Gastroesophageal sphincter (tissue), 3 donors: ENCODE measurements at regions not wholly inside any gene's neighbourhood (a gene's known extent, or its start where the extent isn't known, plus 50 kb on each side); places are given as distances from the start of the nearest gene placed in this dataset.

Experiments
- POLR2AphosphoS5 ChIP-seq: sonication (generic); formaldehyde crosslinking; IDR thresholded peaks from one replicate; pipeline ENCODE4 v1.6.1; 2017; ENCODE audit warnings: antibody characterized with exemption
- TF ChIP-seq, protein P1 (sequence below), 4 experiments: fragments of 200-600 bp in 2 of 4; fragments of 450-650 bp in 2 of 4; sonication (generic) in 1 of 4; IDR thresholded peaks; one replicate each; pipeline ENCODE4 v1.5.1; 2017 to 2019; ENCODE audit warnings: antibody characterized with exemption in 4 of 4, mild to moderate bottlenecking in 2 of 4, moderate library complexity in 2 of 4

DNA sequence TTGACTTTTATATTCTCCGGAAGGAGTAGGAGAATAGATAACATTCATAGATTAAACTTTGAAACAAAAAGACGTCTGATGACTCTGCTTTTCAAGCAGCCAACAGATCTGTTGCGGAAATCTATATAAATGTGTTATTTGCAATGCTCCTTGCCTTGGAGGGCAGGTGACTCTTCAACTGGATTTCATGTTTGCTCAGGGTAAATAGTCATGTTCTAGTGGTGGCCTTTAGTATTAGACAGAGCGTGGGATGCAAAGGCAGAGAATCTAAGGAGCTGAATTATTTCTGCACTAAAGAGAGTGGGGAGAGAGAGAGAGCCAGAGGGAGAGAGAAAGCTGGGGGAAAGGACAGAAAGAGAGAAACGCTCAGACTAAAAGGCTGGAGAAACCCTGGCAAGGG lies 454.3 kb downstream of the AJAP1 start:
- TF ChIP-seq, protein P1, sequence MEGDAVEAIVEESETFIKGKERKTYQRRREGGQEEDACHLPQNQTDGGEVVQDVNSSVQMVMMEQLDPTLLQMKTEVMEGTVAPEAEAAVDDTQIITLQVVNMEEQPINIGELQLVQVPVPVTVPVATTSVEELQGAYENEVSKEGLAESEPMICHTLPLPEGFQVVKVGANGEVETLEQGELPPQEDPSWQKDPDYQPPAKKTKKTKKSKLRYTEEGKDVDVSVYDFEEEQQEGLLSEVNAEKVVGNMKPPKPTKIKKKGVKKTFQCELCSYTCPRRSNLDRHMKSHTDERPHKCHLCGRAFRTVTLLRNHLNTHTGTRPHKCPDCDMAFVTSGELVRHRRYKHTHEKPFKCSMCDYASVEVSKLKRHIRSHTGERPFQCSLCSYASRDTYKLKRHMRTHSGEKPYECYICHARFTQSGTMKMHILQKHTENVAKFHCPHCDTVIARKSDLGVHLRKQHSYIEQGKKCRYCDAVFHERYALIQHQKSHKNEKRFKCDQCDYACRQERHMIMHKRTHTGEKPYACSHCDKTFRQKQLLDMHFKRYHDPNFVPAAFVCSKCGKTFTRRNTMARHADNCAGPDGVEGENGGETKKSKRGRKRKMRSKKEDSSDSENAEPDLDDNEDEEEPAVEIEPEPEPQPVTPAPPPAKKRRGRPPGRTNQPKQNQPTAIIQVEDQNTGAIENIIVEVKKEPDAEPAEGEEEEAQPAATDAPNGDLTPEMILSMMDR (IDR thresholded peaks at IDR 0.05) = no peak
- no peak for TF ChIP-seq POLR2AphosphoS5
